GM20000 (cell line): ENCODE measurements at regions not wholly inside any gene's neighbourhood (a gene's known extent, or its start where the extent isn't known, plus 50 kb on each side); places are given as distances from the start of the nearest gene placed in this dataset.

Experiments
- DNase-seq: peaks from one replicate; pipeline ENCODE4 v3.0.0; 2012; ENCODE audit warnings: low spot score
- TF ChIP-seq, protein P1 (sequence below): IDR thresholded peaks from 2 replicates; pipeline ENCODE4 v1.5.1; 2012; ENCODE audit warnings: mild to moderate bottlenecking, control low read depth; ENCODE audit errors: extremely low read depth, missing control alignments

DNA sequence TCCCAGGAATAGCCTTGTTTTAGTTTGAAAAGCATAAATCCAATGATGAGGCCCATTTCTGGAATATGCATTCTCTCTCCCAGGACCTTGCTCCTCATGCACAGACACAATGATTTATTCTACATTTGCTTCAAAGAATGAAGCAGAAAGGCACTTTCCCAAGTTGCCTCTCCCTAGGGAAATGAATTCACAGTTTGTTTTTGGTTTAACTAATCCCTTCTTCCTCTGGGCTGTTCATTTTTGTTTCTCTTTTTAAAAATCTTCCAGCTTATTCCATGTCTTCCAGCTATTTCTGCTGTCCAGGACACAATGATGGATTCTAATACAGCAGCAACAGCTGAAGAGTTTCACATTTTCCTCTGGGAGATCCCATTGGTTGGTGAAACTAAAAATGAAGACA, 1529.2 kb upstream of the TENM4 start:
- no peak for DNase-seq
- TF ChIP-seq, protein P1, sequence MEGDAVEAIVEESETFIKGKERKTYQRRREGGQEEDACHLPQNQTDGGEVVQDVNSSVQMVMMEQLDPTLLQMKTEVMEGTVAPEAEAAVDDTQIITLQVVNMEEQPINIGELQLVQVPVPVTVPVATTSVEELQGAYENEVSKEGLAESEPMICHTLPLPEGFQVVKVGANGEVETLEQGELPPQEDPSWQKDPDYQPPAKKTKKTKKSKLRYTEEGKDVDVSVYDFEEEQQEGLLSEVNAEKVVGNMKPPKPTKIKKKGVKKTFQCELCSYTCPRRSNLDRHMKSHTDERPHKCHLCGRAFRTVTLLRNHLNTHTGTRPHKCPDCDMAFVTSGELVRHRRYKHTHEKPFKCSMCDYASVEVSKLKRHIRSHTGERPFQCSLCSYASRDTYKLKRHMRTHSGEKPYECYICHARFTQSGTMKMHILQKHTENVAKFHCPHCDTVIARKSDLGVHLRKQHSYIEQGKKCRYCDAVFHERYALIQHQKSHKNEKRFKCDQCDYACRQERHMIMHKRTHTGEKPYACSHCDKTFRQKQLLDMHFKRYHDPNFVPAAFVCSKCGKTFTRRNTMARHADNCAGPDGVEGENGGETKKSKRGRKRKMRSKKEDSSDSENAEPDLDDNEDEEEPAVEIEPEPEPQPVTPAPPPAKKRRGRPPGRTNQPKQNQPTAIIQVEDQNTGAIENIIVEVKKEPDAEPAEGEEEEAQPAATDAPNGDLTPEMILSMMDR: no peak

DNA sequence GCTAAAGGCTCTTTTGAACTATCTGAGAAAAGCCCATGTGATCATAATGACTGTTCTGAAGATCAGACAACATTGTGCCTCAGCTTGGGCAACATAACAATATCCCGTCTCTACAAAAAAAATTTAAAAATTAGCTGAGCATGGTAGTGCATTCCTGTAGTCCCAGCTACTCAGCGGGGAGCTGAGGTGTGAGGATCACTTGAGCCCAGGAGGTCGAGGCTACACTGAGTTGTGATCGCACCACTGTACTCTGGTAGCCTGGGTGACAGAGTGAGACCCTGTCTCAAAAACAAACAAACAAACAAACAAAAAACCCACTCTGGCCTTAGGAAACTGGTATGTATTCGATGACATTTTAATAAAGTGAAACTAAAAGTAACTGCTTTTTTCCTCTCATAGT, 1526.8 kb upstream of the TENM4 start:
- TF ChIP-seq, protein P1: no peak
- no peak for DNase-seq

DNA sequence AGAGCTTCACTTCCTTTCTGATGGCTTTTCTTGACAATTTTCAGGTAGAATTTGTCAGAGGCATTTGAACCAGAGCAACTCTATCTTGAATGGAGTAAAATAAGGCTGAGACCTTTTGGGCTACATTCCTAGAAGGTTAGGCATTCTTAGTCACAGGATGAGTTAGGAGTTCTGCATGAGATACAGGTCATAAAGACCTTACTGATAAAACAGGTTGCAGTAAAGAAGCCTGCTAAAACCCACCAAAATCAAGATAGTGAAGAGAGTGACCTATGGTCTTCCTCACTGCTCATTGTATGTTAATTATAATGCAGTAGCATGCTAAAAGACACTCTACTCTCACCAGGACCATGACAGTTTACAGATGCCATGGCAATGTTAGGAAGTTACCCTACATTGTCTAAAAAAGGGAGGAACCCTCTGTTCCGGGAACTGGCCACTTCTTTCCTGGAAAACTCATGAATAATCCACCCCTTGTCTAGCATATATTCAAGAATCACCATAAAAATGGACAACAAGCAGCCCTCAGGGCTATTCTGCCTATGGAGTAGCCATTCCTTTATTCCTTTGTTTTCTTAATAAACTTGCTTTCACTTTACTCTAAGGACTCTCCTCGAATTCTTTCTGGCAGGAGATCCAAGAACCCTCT, 1519.7 kb upstream of the TENM4 start:
- TF ChIP-seq, protein P1: no peak
- DNase-seq: no peak

DNA sequence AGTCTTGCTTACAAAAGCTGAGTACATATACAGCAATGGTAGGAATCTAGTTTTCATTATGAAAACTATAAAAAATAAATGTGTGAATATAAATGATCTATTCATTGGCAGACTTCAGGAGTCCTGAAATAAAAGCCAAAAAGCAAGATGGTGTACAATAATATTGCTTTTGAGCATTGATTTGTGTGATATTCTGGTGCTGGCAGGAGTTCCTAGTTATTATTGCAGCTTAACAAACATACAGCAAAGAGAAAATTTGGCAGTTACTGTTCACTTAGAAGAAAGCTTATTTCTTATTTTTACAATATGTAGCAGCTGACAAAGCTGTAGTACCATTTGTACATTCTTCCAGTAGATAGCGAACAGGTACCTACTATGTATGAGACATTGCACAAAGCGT, 1518.9 kb upstream of the TENM4 start:
- DNase-seq: no peak
- TF ChIP-seq, protein P1: no peak

DNA sequence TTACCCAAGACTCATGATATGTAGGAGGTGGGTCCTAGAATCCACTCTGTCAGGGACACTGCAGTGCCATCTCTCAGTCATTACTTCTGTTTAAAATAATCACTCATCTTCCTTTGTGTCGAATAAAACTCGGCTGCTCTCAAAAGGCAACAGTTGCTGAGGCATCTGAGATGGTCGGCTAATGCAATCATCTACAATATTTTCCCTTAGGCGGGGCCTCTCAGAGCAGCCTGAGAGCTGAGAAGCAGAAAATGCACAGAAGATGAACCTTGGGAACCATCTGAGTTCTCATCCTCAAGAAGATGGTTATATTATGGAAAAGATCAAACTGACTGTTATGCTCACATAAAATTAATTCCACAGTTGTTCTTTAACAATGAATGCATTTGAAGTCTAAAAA, 1518.2 kb upstream of the TENM4 start:
- TF ChIP-seq, protein P1: no peak
- DNase-seq: no peak

DNA sequence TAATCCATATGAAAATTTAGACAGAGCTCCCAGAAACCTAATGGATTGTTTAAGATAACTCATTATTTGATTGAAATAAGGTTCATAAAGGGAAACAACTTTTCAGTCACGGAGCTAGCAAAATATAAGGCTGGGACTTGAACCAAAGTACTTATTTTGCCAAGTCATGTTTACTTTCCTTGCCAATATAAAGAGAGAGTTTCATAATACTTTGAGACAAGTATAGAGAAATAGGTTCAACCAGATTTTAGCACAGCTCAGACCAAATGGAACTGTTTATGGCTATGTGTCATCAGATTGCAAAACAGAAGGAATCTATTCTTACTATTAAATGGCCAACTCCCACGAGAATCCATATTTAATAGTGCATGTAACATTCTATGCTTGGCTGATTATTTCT, 1517.5 kb upstream of the TENM4 start:
- DNase-seq: no peak
- TF ChIP-seq, protein P1: no peak

DNA sequence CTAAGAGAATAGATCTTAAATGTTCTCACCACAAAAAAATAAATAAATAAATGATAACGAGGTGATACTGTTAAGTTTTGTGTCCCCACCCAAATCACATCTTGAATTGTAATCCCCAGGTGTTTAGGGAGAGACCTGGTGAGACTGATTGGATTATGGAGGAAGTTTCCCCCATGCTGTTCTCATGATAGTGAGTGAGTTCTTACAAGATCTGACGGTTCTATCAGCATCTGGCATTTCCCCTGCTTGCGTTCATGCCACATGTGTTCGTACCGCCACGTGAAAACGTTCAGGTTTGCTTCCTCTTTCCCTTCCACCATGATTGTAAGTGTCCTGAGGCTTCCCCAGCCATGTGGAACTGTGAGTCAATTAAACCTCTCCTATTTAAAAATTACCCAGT, 1514.8 kb upstream of the TENM4 start:
- TF ChIP-seq, protein P1: no peak
- no peak for DNase-seq
